Activated naive CD4-positive, alpha-beta T cell treated with anti-CD3 and anti-CD28 coated beads for 36 hours (primary cell): ENCODE measurements at regions not wholly inside any gene's neighbourhood (a gene's known extent, or its start where the extent isn't known, plus 50 kb on each side); places are given as distances from the start of the nearest gene placed in this dataset.
A peak's percentile ranks its signal among the peaks of the same experiment; 100 is the strongest.
"Not testable (repeated sequence)": the region's sequence is repeated elsewhere in the genome, so short reads cannot be mapped to it uniquely, and the experiment has no call there.

Experiments used
- CTCF ChIA-PET: fragments of 350-600 bp; sonication (Branson Sonifier 250); formaldehyde crosslinking; loops from one replicate; lab custom pipeline; 2021; ENCODE audit warnings: antibody characterized with exemption; lab: Charles Lee
- DNase-seq: peaks from one replicate; pipeline ENCODE4 v3.0.0-alpha.2; 2020
- H3K27ac Mint-ChIP-seq: one replicate; pipeline ENCODE4 v1.8.0; 2021; ENCODE audit warnings: mild to moderate bottlenecking, mixed read lengths
- H3K27me3 Mint-ChIP-seq: one replicate; pipeline ENCODE4 v1.8.0; 2021; ENCODE audit warnings: low read depth, mixed read lengths
- H3K36me3 Mint-ChIP-seq: one replicate; pipeline ENCODE4 v1.8.0; 2021; ENCODE audit warnings: low read depth, mixed read lengths
- H3K4me1 Mint-ChIP-seq: one replicate; pipeline ENCODE4 v1.8.0; 2021; ENCODE audit warnings: low read depth, mixed read lengths
- H3K4me3 Mint-ChIP-seq: one replicate; pipeline ENCODE4 v1.8.0; 2021; ENCODE audit warnings: mild to moderate bottlenecking, moderate library complexity, mixed read lengths
- H3K9me3 Mint-ChIP-seq: one replicate; pipeline ENCODE4 v1.8.0; 2021; ENCODE audit warnings: mixed read lengths
- intact Hi-C: fragments of 100-400 bp; cut with micrococcal nuclease; formaldehyde crosslinking; loops from one replicate; pipeline ENCODE4 v1.15.1; 2023

GRCh38 chr4:7141151-7141834 is 51.0 kb upstream of the SORCS2 start:
- H3K27ac Mint-ChIP-seq = no peak overlapping the region
- DNase-seq = no peak
- intact Hi-C loops = no loop called here
- H3K9me3 Mint-ChIP-seq = no peaks in the 10 kb centered on the region
- CTCF ChIA-PET = interaction anchor here (1.2 kb wide), 1 partner anchor 28 kb away, joined by 3 read pairs; no protein-coding TSS in a partner anchor
- no peaks in the 10 kb centered on the region for H3K36me3 Mint-ChIP-seq
- H3K4me1 Mint-ChIP-seq = no peaks in the 10 kb centered on the region
- no peak overlapping the region for H3K4me3 Mint-ChIP-seq
- peaks cover 4% of the 10 kb centered on the region for H3K27me3 Mint-ChIP-seq

DNA sequence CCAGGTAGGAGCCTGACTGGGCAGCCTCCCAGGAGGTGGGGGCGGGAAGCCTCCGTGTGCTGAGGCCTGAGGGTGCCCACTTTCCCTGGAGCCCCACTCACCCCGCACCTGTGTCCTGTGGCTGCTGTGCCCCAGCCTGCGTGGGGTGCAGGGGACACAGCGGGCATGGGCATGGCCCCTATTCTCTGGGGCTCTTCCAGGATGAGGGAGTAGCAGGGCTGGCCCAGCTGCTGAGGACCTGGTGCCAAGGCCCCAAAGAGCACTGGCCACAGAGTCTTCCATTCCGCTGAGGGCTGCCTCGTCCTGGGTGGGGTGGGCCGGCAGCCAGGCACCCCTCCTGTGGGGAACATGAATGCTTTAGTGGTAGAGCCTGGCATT is 51.7 kb upstream of the SORCS2 start:
- no peak overlapping the region for H3K27ac Mint-ChIP-seq
- intact Hi-C loops = no loop called here
- CTCF ChIA-PET = no interaction called here
- DNase-seq = no peak
- H3K36me3 Mint-ChIP-seq = no peaks in the 10 kb centered on the region
- no peak overlapping the region for H3K4me3 Mint-ChIP-seq
- no peaks in the 10 kb centered on the region for H3K9me3 Mint-ChIP-seq
- peaks cover 4% of the 10 kb centered on the region for H3K27me3 Mint-ChIP-seq
- no peaks in the 10 kb centered on the region for H3K4me1 Mint-ChIP-seq

DNA sequence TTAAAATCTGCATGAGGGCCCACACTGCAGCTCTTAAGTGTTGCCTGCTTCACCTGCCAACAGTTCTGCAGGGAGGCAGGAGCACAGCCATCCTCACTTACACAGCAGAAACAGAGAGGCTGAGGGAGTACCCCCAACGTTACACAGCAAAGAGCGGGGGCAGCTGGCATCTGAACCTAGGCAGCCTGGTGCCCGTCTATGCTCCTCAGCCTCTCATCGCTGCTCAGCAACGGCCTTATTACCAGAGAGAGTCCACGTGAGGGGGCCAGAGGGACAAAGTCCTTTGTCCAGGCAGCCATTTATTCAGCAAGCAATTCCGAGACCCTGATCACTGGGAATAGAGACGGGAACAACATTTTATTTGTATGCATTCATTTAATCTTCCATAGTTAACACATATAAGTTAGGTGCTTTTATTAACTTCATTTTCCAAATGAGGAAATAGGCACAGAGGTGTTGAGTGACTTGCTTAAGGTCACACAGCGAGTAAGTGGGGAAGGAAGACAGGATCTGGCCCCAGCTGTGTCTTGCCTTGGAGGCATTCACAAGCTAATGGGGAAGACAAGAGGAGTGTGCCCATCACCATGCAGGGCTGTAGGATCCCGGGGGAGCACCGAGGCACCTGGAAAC is 52.2 kb upstream of the SORCS2 start:
- no peak overlapping the region for H3K4me3 Mint-ChIP-seq
- H3K27ac Mint-ChIP-seq = no peak overlapping the region
- intact Hi-C loops = no loop called here
- H3K9me3 Mint-ChIP-seq = no peaks in the 10 kb centered on the region
- CTCF ChIA-PET = no interaction called here
- peaks cover 4% of the 10 kb centered on the region for H3K27me3 Mint-ChIP-seq
- DNase-seq = no peak
- H3K36me3 Mint-ChIP-seq = no peaks in the 10 kb centered on the region
- H3K4me1 Mint-ChIP-seq = no peaks in the 10 kb centered on the region

GRCh38 chr4:7139167-7139982 is 53.0 kb upstream of the SORCS2 start:
- H3K4me1 Mint-ChIP-seq = no peaks in the 10 kb centered on the region
- H3K9me3 Mint-ChIP-seq = no peaks in the 10 kb centered on the region
- CTCF ChIA-PET = no interaction called here
- intact Hi-C loops = no loop called here
- H3K36me3 Mint-ChIP-seq = no peaks in the 10 kb centered on the region
- no peak for DNase-seq
- H3K27ac Mint-ChIP-seq = no peak overlapping the region
- no peak overlapping the region for H3K4me3 Mint-ChIP-seq
- H3K27me3 Mint-ChIP-seq = peaks cover 4% of the 10 kb centered on the region

GRCh38 chr4:7138223-7139166 is 53.8 kb upstream of the SORCS2 start:
- DNase-seq = no peak
- H3K4me3 Mint-ChIP-seq = no peak overlapping the region
- H3K9me3 Mint-ChIP-seq = no peaks in the 10 kb centered on the region
- intact Hi-C loops = no loop called here
- no peak overlapping the region for H3K27ac Mint-ChIP-seq
- peaks cover 4% of the 10 kb centered on the region for H3K27me3 Mint-ChIP-seq
- no peaks in the 10 kb centered on the region for H3K4me1 Mint-ChIP-seq
- CTCF ChIA-PET = no interaction called here
- H3K36me3 Mint-ChIP-seq = no peaks in the 10 kb centered on the region

DNA sequence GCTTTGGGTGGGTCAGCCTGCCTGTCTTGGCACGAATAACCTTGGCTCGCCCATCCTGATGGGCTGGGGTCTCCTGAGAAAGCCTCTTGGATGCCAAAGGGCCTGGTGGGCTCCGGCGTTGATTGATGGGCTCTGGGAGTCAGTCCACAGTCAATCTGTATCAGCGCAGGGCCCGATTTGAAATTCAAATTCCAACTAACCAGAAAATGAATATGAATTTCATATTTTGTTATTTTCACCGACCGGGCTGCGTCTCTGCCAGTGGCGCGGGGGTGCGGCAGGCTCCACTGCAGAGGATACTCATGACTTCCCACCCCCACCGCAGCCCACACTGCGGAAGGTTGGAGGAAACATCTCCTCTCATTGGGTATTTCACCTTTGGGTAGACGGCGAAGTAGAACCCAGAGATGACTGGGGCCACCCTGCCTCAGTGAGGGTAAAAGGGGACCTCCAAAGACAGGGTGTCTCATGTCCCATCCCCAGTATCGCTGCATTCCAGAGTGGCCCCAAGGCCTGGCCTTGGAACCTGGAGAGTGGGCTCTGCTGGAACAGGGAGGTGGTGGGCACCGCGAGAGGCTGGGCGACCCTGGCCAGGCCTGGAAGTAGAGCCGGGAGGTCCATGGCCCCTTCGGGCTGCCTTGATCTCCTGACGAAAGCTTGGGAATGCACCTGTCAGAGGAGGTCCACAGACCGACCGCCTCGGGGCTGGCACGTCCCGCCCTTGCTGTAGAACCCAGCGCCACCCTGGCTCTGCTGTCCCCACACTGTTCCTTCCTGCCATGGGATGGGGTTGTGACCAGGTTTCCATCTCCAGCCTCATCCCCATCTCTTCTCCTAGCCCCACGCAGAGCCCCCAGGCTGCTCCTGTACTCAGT is 54.8 kb upstream of the SORCS2 start:
- peaks cover 2% of the 10 kb centered on the region for H3K27me3 Mint-ChIP-seq
- H3K36me3 Mint-ChIP-seq = no peaks in the 10 kb centered on the region
- no peak overlapping the region for H3K27ac Mint-ChIP-seq
- intact Hi-C loops = no loop called here
- peaks cover 2% of the 10 kb centered on the region for H3K9me3 Mint-ChIP-seq
- H3K4me1 Mint-ChIP-seq = no peaks in the 10 kb centered on the region
- H3K4me3 Mint-ChIP-seq = no peak overlapping the region
- CTCF ChIA-PET = no interaction called here
- no peak for DNase-seq

- no peaks in the 10 kb centered on the region for H3K4me1 Mint-ChIP-seq
- CTCF ChIA-PET = no interaction called here
- DNase-seq = no peak
- peaks cover 2% of the 10 kb centered on the region for H3K27me3 Mint-ChIP-seq
- no peak overlapping the region for H3K4me3 Mint-ChIP-seq
- no peaks in the 10 kb centered on the region for H3K36me3 Mint-ChIP-seq
- intact Hi-C loops = no loop called here
- H3K9me3 Mint-ChIP-seq = peaks cover 2% of the 10 kb centered on the region
- peak overlapping the region; percentile 5 for H3K27ac Mint-ChIP-seq
Observed at GRCh38 chr4:7136351-7136750, 56.0 kb upstream of the SORCS2 start.

DNA sequence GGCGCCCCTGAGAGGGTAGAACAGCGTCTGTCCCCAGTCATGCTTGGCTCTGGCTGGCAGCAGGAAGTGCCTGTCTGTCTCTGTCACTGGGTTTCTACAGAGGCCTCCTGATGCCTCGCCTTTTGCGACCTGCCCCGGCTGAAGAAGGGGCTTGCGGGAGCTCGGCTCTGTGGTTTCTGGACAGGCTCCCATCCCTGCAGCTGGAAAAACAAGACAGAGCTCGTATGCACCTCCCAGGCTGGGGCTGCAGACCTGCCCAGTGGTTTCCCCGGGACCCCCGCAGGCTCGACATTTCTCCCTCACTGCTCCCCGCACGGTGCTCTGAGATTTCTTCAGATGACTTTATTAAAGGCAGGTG is 57.0 kb upstream of the SORCS2 start:
- no peak for DNase-seq
- Mint-ChIP-seq H3K36me3 (no peaks in the 10 kb centered on the region), H3K9me3 (peaks cover 2% of the 10 kb centered on the region), H3K27ac (no peak overlapping the region), H3K4me1 (no peaks in the 10 kb centered on the region), H3K4me3 (no peak overlapping the region), H3K27me3 (peaks cover 1% of the 10 kb centered on the region)
- intact Hi-C loops = no loop called here
- CTCF ChIA-PET = no interaction called here

DNA sequence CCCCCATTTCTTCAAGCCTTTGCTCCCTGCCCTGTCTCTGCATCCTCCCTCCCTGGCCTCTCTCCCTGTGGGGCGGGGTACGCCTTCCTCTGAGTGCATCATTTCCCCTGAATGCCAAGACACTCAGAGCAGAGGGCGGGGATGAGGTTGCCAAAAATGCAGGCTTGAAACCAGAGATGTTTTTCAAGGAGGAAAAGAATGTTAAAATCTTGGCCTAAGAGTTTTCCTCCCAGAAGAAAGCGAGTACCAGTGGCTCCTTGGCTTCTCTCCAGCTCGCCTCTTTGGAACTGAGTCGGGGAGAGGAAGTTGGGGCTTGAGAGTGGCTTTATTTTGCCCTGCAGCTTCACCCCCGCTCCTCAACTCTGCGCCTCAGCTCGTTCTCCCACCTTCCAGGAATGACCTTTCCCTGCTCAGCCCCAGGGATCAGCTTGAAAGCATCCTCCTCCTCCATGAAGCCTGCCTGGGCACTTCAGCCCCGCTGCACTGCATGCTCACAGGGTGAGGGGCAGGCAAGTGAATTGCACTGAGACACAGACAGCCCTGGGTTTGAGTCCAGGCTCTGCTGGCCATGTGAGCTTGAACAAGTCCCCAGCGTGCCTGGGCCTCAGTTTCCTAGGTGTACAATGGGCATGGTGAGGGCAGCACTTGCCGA is 57.5 kb upstream of the SORCS2 start:
- CTCF ChIA-PET = interaction anchor here (1.1 kb wide), 1 partner anchor 33 kb away, joined by 4 read pairs; no protein-coding TSS in a partner anchor
- peaks cover 2% of the 10 kb centered on the region for H3K9me3 Mint-ChIP-seq
- H3K27ac Mint-ChIP-seq = no peak overlapping the region
- H3K4me3 Mint-ChIP-seq = no peak overlapping the region
- no peaks in the 10 kb centered on the region for H3K4me1 Mint-ChIP-seq
- no peaks in the 10 kb centered on the region for H3K36me3 Mint-ChIP-seq
- DNase-seq = peak; percentile 14
- no peaks in the 10 kb centered on the region for H3K27me3 Mint-ChIP-seq
- intact Hi-C loops = no loop called here

DNA sequence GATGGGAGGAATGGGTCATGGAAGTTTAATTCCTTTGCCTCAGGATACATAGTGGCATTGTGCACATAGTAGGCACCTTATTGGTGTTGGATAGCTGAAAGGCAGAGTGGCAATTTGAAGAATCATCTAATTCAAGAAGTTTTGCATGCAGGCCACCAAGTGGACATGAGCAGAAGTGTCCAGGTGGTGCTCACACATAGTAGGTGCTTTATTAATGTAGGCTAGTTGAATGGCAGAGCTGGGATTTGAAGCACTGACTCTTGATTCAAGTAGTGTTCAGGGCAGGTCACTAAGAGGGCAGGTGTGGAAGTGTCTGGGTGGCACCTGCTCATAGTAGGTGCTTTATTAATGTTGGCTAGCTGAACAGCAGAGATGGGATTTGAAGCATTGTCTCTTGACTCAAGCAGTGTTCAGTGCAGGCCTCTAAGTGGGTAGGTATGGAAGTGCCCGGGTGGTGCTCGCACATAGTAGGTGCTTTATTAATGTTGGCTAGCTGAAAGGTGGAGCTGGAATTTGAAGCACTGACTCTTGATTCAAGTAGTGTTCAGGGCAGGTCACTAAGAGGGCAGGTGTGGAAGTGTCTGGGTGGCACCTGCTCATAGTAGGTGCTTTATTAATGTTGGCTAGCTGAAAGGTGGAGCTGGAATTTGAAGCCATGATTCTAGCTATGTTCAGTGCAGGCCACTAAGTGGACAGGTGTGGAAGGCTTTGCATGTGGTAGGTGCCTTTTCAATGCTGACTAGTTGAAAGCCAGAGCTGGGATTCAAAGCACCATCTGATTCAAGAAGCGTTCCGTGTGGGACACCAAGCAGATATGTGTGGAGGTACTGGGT is 58.3 kb upstream of the SORCS2 start:
- intact Hi-C loops = not testable (repeated sequence)
- CTCF ChIA-PET = interaction anchor here (0.5 to 1.1 kb wide), 2 partner anchors 32 to 34 kb away, joined by 3 to 4 read pairs; no protein-coding TSS in a partner anchor

More for the DNA sequence above, 58.3 kb upstream of the SORCS2 start:
- not testable (repeated sequence) for DNase-seq, H3K9me3 Mint-ChIP-seq, H3K36me3 Mint-ChIP-seq, H3K27ac Mint-ChIP-seq, H3K27me3 Mint-ChIP-seq, H3K4me1 Mint-ChIP-seq, H3K4me3 Mint-ChIP-seq
